ENCODE measurements at regions not wholly inside any gene's neighbourhood (a gene's known extent, or its start where the extent isn't known, plus 50 kb on each side); places are given as distances from the start of the nearest gene placed in this dataset.

- no peak for DNase-seq
- H3K36me3 ChIP-seq (ENCODE audit: control insufficient read depth in 1 of 2, insufficient read depth in 2 of 2, low read depth in 1 of 2, low read length in 2 of 2): no peaks in the 10 kb centered on the region
- no peak overlapping the region for H3K23ac ChIP-seq (ENCODE audit: low read length in 2 of 2)
- no peak overlapping the region for H3K9ac ChIP-seq (ENCODE audit: low read length)
- no peak overlapping the region for H2BK12ac ChIP-seq (ENCODE audit: low read length in 2 of 2)
- H2BK5ac ChIP-seq (ENCODE audit: low read depth, low read length, poor library complexity, severe bottlenecking): no peak overlapping the region
- no peak overlapping the region for H2AK5ac ChIP-seq (ENCODE audit: low read length, severe bottlenecking)
- no peak overlapping the region for H3K14ac ChIP-seq (ENCODE audit: low read length in 2 of 2)
- H3K18ac ChIP-seq (ENCODE audit: low read depth in 1 of 2, low read length in 2 of 2): no peak overlapping the region
- H3K4ac ChIP-seq (ENCODE audit: low read depth in 1 of 2, low read length in 2 of 2): no peak overlapping the region
- H4K8ac ChIP-seq (ENCODE audit: low read length): no peak overlapping the region
- 100% methylated on average over 1 of the region's 1 CpG for WGBS
- H3K9me3 ChIP-seq (ENCODE audit: control insufficient read depth, low read length): no peaks in the 10 kb centered on the region
- no peak overlapping the region for H3K4me3 ChIP-seq (ENCODE audit: insufficient read depth in 1 of 2, low read depth in 1 of 2, low read length in 2 of 2)
- no peaks in the 10 kb centered on the region for H3K4me1 ChIP-seq (ENCODE audit: control insufficient read depth, insufficient read depth, low read depth, low read length)
- no peaks in the 10 kb centered on the region for H3K79me1 ChIP-seq (replicated peaks; ENCODE audit: low read length, poor library complexity, severe bottlenecking)
- H4K91ac ChIP-seq (ENCODE audit: low read length): no peak overlapping the region
- no peaks in the 10 kb centered on the region for H3K27me3 ChIP-seq (ENCODE audit: control insufficient read depth in 1 of 2, insufficient read depth in 1 of 2, low read length in 2 of 2)
- H3K27ac ChIP-seq (ENCODE audit: low read length, poor library complexity, severe bottlenecking): no peak overlapping the region
- H2BK15ac ChIP-seq (ENCODE audit: low read depth, poor library complexity, severe bottlenecking): no peak overlapping the region
- no peak overlapping the region for H2BK120ac ChIP-seq (ENCODE audit: low read depth, low read length)
- H3K4me2 ChIP-seq (ENCODE audit: low read length, poor library complexity, severe bottlenecking): no peak overlapping the region
- no peak overlapping the region for H2AFZ ChIP-seq (ENCODE audit: low read depth, low read length)
Observed at GRCh38 chr21:25400427-25400826, 206.9 kb downstream of the MRPL39 start.

GRCh38 chr21:25398630-25399029, 208.7 kb downstream of the MRPL39 start:
- Histone ChIP-seq H3K18ac (ENCODE audit: low read depth in 1 of 2, low read length in 2 of 2) (no peak overlapping the region), H3K9me3 (ENCODE audit: control insufficient read depth, low read length) (no peaks in the 10 kb centered on the region), H3K23ac (ENCODE audit: low read length in 2 of 2) (no peak overlapping the region), H3K4me3 (ENCODE audit: insufficient read depth in 1 of 2, low read depth in 1 of 2, low read length in 2 of 2) (no peak overlapping the region), H3K4me2 (ENCODE audit: low read length, poor library complexity, severe bottlenecking) (no peak overlapping the region), H2BK12ac (ENCODE audit: low read length in 2 of 2) (no peak overlapping the region), H2BK120ac (ENCODE audit: low read depth, low read length) (no peak overlapping the region), H3K9ac (ENCODE audit: low read length) (no peak overlapping the region), H4K91ac (ENCODE audit: low read length) (no peak overlapping the region), H3K14ac (ENCODE audit: low read length in 2 of 2) (no peak overlapping the region), H3K36me3 (ENCODE audit: control insufficient read depth in 1 of 2, insufficient read depth in 2 of 2, low read depth in 1 of 2, low read length in 2 of 2) (no peaks in the 10 kb centered on the region), H3K79me1 (replicated peaks; ENCODE audit: low read length, poor library complexity, severe bottlenecking) (no peaks in the 10 kb centered on the region), H3K27ac (ENCODE audit: low read length, poor library complexity, severe bottlenecking) (no peak overlapping the region), H4K8ac (ENCODE audit: low read length) (no peak overlapping the region), H2BK15ac (ENCODE audit: low read depth, poor library complexity, severe bottlenecking) (no peak overlapping the region), H3K4ac (ENCODE audit: low read depth in 1 of 2, low read length in 2 of 2) (no peak overlapping the region), H2BK5ac (ENCODE audit: low read depth, low read length, poor library complexity, severe bottlenecking) (no peak overlapping the region), H3K4me1 (ENCODE audit: control insufficient read depth, insufficient read depth, low read depth, low read length) (no peaks in the 10 kb centered on the region), H3K27me3 (ENCODE audit: control insufficient read depth in 1 of 2, insufficient read depth in 1 of 2, low read length in 2 of 2) (no peaks in the 10 kb centered on the region), H2AFZ (ENCODE audit: low read depth, low read length) (no peak overlapping the region), H2AK5ac (ENCODE audit: low read length, severe bottlenecking) (no peak overlapping the region)
- DNase-seq: no peak
- WGBS: no CpG with 5 or more reads among the region's 3 CpGs

- WGBS: 81% methylated on average over 8 of the region's 8 CpGs
- no peak for DNase-seq
- H3K4me3 ChIP-seq (ENCODE audit: insufficient read depth in 1 of 2, low read depth in 1 of 2, low read length in 2 of 2): no peak overlapping the region
Observed at GRCh38 chr21:25396135-25396711, 211.1 kb downstream of the MRPL39 start.

GRCh38 chr21:25391777-25392176, 215.5 kb downstream of the MRPL39 start:
- Histone ChIP-seq H2BK15ac (ENCODE audit: low read depth, poor library complexity, severe bottlenecking) (no peak overlapping the region), H3K14ac (ENCODE audit: low read length in 2 of 2) (no peak overlapping the region), H3K27ac (ENCODE audit: low read length, poor library complexity, severe bottlenecking) (no peak overlapping the region), H3K4me1 (ENCODE audit: control insufficient read depth, insufficient read depth, low read depth, low read length) (no peaks in the 10 kb centered on the region), H3K9ac (ENCODE audit: low read length) (no peak overlapping the region), H2BK5ac (ENCODE audit: low read depth, low read length, poor library complexity, severe bottlenecking) (no peak overlapping the region), H2BK120ac (ENCODE audit: low read depth, low read length) (no peak overlapping the region), H3K9me3 (ENCODE audit: control insufficient read depth, low read length) (no peaks in the 10 kb centered on the region), H2AK5ac (ENCODE audit: low read length, severe bottlenecking) (no peak overlapping the region), H3K79me1 (replicated peaks; ENCODE audit: low read length, poor library complexity, severe bottlenecking) (no peaks in the 10 kb centered on the region), H3K4me3 (ENCODE audit: insufficient read depth in 1 of 2, low read depth in 1 of 2, low read length in 2 of 2) (no peak overlapping the region), H3K23ac (ENCODE audit: low read length in 2 of 2) (no peak overlapping the region), H3K4ac (ENCODE audit: low read depth in 1 of 2, low read length in 2 of 2) (no peak overlapping the region), H3K4me2 (ENCODE audit: low read length, poor library complexity, severe bottlenecking) (no peak overlapping the region), H3K36me3 (ENCODE audit: control insufficient read depth in 1 of 2, insufficient read depth in 2 of 2, low read depth in 1 of 2, low read length in 2 of 2) (no peaks in the 10 kb centered on the region), H3K18ac (ENCODE audit: low read depth in 1 of 2, low read length in 2 of 2) (no peak overlapping the region), H4K8ac (ENCODE audit: low read length) (no peak overlapping the region), H2BK12ac (ENCODE audit: low read length in 2 of 2) (no peak overlapping the region), H3K27me3 (ENCODE audit: control insufficient read depth in 1 of 2, insufficient read depth in 1 of 2, low read length in 2 of 2) (no peaks in the 10 kb centered on the region), H2AFZ (ENCODE audit: low read depth, low read length) (no peak overlapping the region), H4K91ac (ENCODE audit: low read length) (no peak overlapping the region)
- 58% methylated on average over 3 of the region's 3 CpGs for WGBS
- no peak for DNase-seq

More at GRCh38 chr21:25396135-25396711, 211.1 kb downstream of the MRPL39 start:
- Histone ChIP-seq H3K18ac (ENCODE audit: low read depth in 1 of 2, low read length in 2 of 2) (no peak overlapping the region), H2BK5ac (ENCODE audit: low read depth, low read length, poor library complexity, severe bottlenecking) (no peak overlapping the region), H3K14ac (ENCODE audit: low read length in 2 of 2) (no peak overlapping the region), H3K23ac (ENCODE audit: low read length in 2 of 2) (no peak overlapping the region), H2BK120ac (ENCODE audit: low read depth, low read length) (no peak overlapping the region), H3K4ac (ENCODE audit: low read depth in 1 of 2, low read length in 2 of 2) (no peak overlapping the region), H4K8ac (ENCODE audit: low read length) (no peak overlapping the region), H2AFZ (ENCODE audit: low read depth, low read length) (no peak overlapping the region), H3K9me3 (ENCODE audit: control insufficient read depth, low read length) (no peaks in the 10 kb centered on the region), H3K79me1 (replicated peaks; ENCODE audit: low read length, poor library complexity, severe bottlenecking) (no peaks in the 10 kb centered on the region), H3K27ac (ENCODE audit: low read length, poor library complexity, severe bottlenecking) (no peak overlapping the region), H3K9ac (ENCODE audit: low read length) (no peak overlapping the region), H2BK12ac (ENCODE audit: low read length in 2 of 2) (no peak overlapping the region), H3K36me3 (ENCODE audit: control insufficient read depth in 1 of 2, insufficient read depth in 2 of 2, low read depth in 1 of 2, low read length in 2 of 2) (no peaks in the 10 kb centered on the region), H2BK15ac (ENCODE audit: low read depth, poor library complexity, severe bottlenecking) (no peak overlapping the region), H3K4me1 (ENCODE audit: control insufficient read depth, insufficient read depth, low read depth, low read length) (no peaks in the 10 kb centered on the region), H2AK5ac (ENCODE audit: low read length, severe bottlenecking) (no peak overlapping the region), H3K27me3 (ENCODE audit: control insufficient read depth in 1 of 2, insufficient read depth in 1 of 2, low read length in 2 of 2) (no peaks in the 10 kb centered on the region), H3K4me2 (ENCODE audit: low read length, poor library complexity, severe bottlenecking) (no peak overlapping the region), H4K91ac (ENCODE audit: low read length) (no peak overlapping the region)

Measured in mesenchymal stem cell (in vitro differentiated cells and primary cell).